ENCODE measurements at regions not wholly inside any gene's neighbourhood (a gene's known extent, or its start where the extent isn't known, plus 50 kb on each side); places are given as distances from the start of the nearest gene placed in this dataset.

DNA sequence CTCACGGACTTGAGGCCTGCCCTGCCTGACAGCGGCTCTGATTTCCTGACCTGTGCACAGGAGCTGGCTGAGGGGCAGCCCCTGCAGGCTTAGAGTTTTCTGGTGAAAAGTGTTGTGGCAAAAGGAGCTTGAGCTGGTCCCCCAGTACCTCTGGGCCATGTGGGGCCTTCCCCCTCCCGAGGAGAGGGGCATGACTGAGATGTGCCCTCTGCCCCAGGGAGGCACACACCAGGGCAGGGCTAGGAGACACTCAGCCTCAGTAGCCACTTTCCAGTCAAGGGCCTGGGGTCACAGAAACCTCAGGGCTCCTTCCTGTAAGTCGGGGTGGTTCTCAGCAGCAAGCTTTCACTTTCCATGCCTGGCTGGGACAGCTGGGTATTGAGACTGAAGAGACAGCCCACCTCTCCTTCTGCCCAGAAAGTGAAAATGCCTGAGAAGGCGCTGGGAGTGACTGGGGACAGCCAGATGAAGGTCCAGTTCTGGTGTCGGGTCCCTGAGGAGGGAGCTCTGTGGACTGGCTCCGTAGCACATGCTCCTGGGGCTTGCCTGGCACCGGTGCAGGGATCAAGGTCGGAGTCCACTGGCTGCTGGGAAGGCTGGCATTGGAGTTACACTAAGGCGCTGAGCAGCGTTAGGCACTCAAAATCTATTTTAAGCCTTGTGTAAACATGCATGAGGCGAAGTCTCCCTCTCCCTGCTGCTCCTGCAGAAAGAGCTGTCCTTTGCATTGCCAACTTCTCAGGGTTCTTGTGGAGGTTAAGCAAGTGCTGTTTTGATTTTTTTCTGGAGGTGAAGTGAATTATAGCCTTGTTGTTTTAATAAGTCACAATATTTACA is 394.9 kb downstream of the GADD45G start:
- Histone ChIP-seq H3K23ac (ENCODE audit: low read length) (no peak overlapping the region), H3K36me3 (ENCODE audit: control insufficient read depth in 1 of 2, insufficient read depth in 2 of 2, low read length in 2 of 2) (no peaks in the 10 kb centered on the region)

GRCh38 chr9:90000925-90001324 is 396.1 kb downstream of the GADD45G start:
- H2BK12ac ChIP-seq (ENCODE audit: low read length): no peak overlapping the region
- no peak overlapping the region for H2BK120ac ChIP-seq (ENCODE audit: insufficient read depth, low read length, poor library complexity)
- DNase-seq: no peak
- H3K4me2 ChIP-seq (ENCODE audit: low read length): no peak overlapping the region
- H2BK5ac ChIP-seq (ENCODE audit: low read depth, low read length, poor library complexity): no peak overlapping the region
- no peak overlapping the region for H3K4me3 ChIP-seq (ENCODE audit: low read depth, low read length)
- H4K12ac ChIP-seq (ENCODE audit: low read depth, low read length): no peak overlapping the region
- no peak overlapping the region for H2AK5ac ChIP-seq (ENCODE audit: low read length)
- H3K79me2 ChIP-seq (ENCODE audit: control insufficient read depth, insufficient read depth, low read length, poor library complexity): peaks cover 3% of the 10 kb centered on the region
- H3K36me3 ChIP-seq (ENCODE audit: control insufficient read depth in 1 of 2, insufficient read depth in 2 of 2, low read length in 2 of 2): peaks cover 0 to 2% of the 10 kb centered on the region in 2 experiments
- H3K79me1 ChIP-seq (ENCODE audit: low read length): peaks cover 8% of the 10 kb centered on the region
- H3K9ac ChIP-seq (ENCODE audit: low read length): no peak overlapping the region
- no peaks in the 10 kb centered on the region for H3K27me3 ChIP-seq (ENCODE audit: insufficient read depth, low read length)
- no peak overlapping the region for H2AFZ ChIP-seq (ENCODE audit: insufficient read depth, low read length, poor library complexity)
- H3K9me3 ChIP-seq (ENCODE audit: insufficient read depth, low read depth, low read length): peaks cover 3% of the 10 kb centered on the region
- peaks cover 0 to 7% of the 10 kb centered on the region in 2 experiments for H3K4me1 ChIP-seq (ENCODE audit: control insufficient read depth in 1 of 2, insufficient read depth in 2 of 2, low read length in 2 of 2)
- no peak overlapping the region for H3K23ac ChIP-seq (ENCODE audit: low read length)
- no peak overlapping the region for H4K8ac ChIP-seq (ENCODE audit: low read depth, low read length)
- no peak overlapping the region for H3K14ac ChIP-seq (ENCODE audit: low read length)
- WGBS (ENCODE audit: extremely low coverage, insufficient coverage, insufficient read length): no CpG with 5 or more reads among the region's 7 CpGs
- H4K91ac ChIP-seq (ENCODE audit: low read depth, low read length): no peak overlapping the region
- no peak overlapping the region for H3K27ac ChIP-seq (ENCODE audit: low read depth, low read length)
- no peak overlapping the region for H3K18ac ChIP-seq (ENCODE audit: low read length)
- H3K4ac ChIP-seq (ENCODE audit: low read depth, low read length): no peak overlapping the region

More for the DNA sequence above, 394.9 kb downstream of the GADD45G start:
- H3K9ac ChIP-seq (ENCODE audit: low read length): no peak overlapping the region
- H3K79me1 ChIP-seq (ENCODE audit: low read length): peaks cover 11% of the 10 kb centered on the region
- no peak overlapping the region for H3K27ac ChIP-seq (ENCODE audit: low read depth, low read length)
- H3K14ac ChIP-seq (ENCODE audit: low read length): peak overlapping the region; percentile 35
- H3K18ac ChIP-seq (ENCODE audit: low read length): no peak overlapping the region
- peaks cover 7 to 9% of the 10 kb centered on the region in 2 experiments for H3K4me1 ChIP-seq (ENCODE audit: control insufficient read depth in 1 of 2, insufficient read depth in 2 of 2, low read length in 2 of 2)
- no peak for DNase-seq
- H3K79me2 ChIP-seq (ENCODE audit: control insufficient read depth, insufficient read depth, low read length, poor library complexity): peaks cover 2% of the 10 kb centered on the region
- H3K4ac ChIP-seq (ENCODE audit: low read depth, low read length): no peak overlapping the region
- no peak overlapping the region for H3K4me3 ChIP-seq (ENCODE audit: low read depth, low read length)
- H2BK120ac ChIP-seq (ENCODE audit: insufficient read depth, low read length, poor library complexity): peak overlapping the region; percentile 25
- H2BK5ac ChIP-seq (ENCODE audit: low read depth, low read length, poor library complexity): no peak overlapping the region
- peak overlapping the region; percentile 63 for H4K91ac ChIP-seq (ENCODE audit: low read depth, low read length)
- H2AK5ac ChIP-seq (ENCODE audit: low read length): peak overlapping the region; percentile 25
- H2BK12ac ChIP-seq (ENCODE audit: low read length): peak overlapping the region; percentile 30
- WGBS (ENCODE audit: extremely low coverage, insufficient coverage, insufficient read length): no CpG with 5 or more reads among the region's 12 CpGs
- H4K12ac ChIP-seq (ENCODE audit: low read depth, low read length): no peak overlapping the region
- H3K27me3 ChIP-seq (ENCODE audit: insufficient read depth, low read length): no peaks in the 10 kb centered on the region
- H3K4me2 ChIP-seq (ENCODE audit: low read length): no peak overlapping the region
- no peak overlapping the region for H2AFZ ChIP-seq (ENCODE audit: insufficient read depth, low read length, poor library complexity)
- H3K9me3 ChIP-seq (ENCODE audit: insufficient read depth, low read depth, low read length): no peaks in the 10 kb centered on the region
- H4K8ac ChIP-seq (ENCODE audit: low read depth, low read length): no peak overlapping the region

- Histone ChIP-seq H3K23ac (ENCODE audit: low read length) (no peak overlapping the region), H3K4me3 (ENCODE audit: low read depth, low read length) (no peak overlapping the region)
- WGBS (ENCODE audit: extremely low coverage, insufficient coverage, insufficient read length): no CpG with 5 or more reads among the region's 7 CpGs
Measured at GRCh38 chr9:90001747-90002146, 396.9 kb downstream of the GADD45G start.

GRCh38 chr9:90002397-90003271 is 397.8 kb downstream of the GADD45G start:
- H2AFZ ChIP-seq (ENCODE audit: insufficient read depth, low read length, poor library complexity): no peak overlapping the region
- H3K18ac ChIP-seq (ENCODE audit: low read length): no peak overlapping the region
- no peak overlapping the region for H4K8ac ChIP-seq (ENCODE audit: low read depth, low read length)
- no peak overlapping the region for H3K4me3 ChIP-seq (ENCODE audit: low read depth, low read length)
- WGBS (ENCODE audit: extremely low coverage, insufficient coverage, insufficient read length): no CpG with 5 or more reads among the region's 9 CpGs
- H2AK5ac ChIP-seq (ENCODE audit: low read length): no peak overlapping the region
- H3K4me2 ChIP-seq (ENCODE audit: low read length): no peak overlapping the region
- DNase-seq: no peak
- peaks cover 4 to 10% of the 10 kb centered on the region in 2 experiments for H3K4me1 ChIP-seq (ENCODE audit: control insufficient read depth in 1 of 2, insufficient read depth in 2 of 2, low read length in 2 of 2)
- no peaks in the 10 kb centered on the region for H3K27me3 ChIP-seq (ENCODE audit: insufficient read depth, low read length)
- no peak overlapping the region for H4K91ac ChIP-seq (ENCODE audit: low read depth, low read length)
- H3K9me3 ChIP-seq (ENCODE audit: insufficient read depth, low read depth, low read length): peaks cover 3% of the 10 kb centered on the region
- no peak overlapping the region for H2BK120ac ChIP-seq (ENCODE audit: insufficient read depth, low read length, poor library complexity)
- H3K79me1 ChIP-seq (ENCODE audit: low read length): peaks cover 7% of the 10 kb centered on the region
- H2BK5ac ChIP-seq (ENCODE audit: low read depth, low read length, poor library complexity): no peak overlapping the region
- no peak overlapping the region for H2BK12ac ChIP-seq (ENCODE audit: low read length)
- H3K23ac ChIP-seq (ENCODE audit: low read length): no peak overlapping the region
- peaks cover 0 to 2% of the 10 kb centered on the region in 2 experiments for H3K36me3 ChIP-seq (ENCODE audit: control insufficient read depth in 1 of 2, insufficient read depth in 2 of 2, low read length in 2 of 2)
- H3K79me2 ChIP-seq (ENCODE audit: control insufficient read depth, insufficient read depth, low read length, poor library complexity): peaks cover 2% of the 10 kb centered on the region
- H3K4ac ChIP-seq (ENCODE audit: low read depth, low read length): no peak overlapping the region
- no peak overlapping the region for H4K12ac ChIP-seq (ENCODE audit: low read depth, low read length)
- no peak overlapping the region for H3K14ac ChIP-seq (ENCODE audit: low read length)
- no peak overlapping the region for H3K27ac ChIP-seq (ENCODE audit: low read depth, low read length)
- no peak overlapping the region for H3K9ac ChIP-seq (ENCODE audit: low read length)

More at GRCh38 chr9:90001747-90002146, 396.9 kb downstream of the GADD45G start:
- no peak for DNase-seq
- H4K91ac ChIP-seq (ENCODE audit: low read depth, low read length): no peak overlapping the region
- no peak overlapping the region for H3K4me2 ChIP-seq (ENCODE audit: low read length)
- no peak overlapping the region for H3K27ac ChIP-seq (ENCODE audit: low read depth, low read length)
- H3K14ac ChIP-seq (ENCODE audit: low read length): no peak overlapping the region
- peaks cover 5% of the 10 kb centered on the region for H3K79me1 ChIP-seq (ENCODE audit: low read length)
- H3K9me3 ChIP-seq (ENCODE audit: insufficient read depth, low read depth, low read length): peaks cover 3% of the 10 kb centered on the region
- H3K4ac ChIP-seq (ENCODE audit: low read depth, low read length): no peak overlapping the region
- no peak overlapping the region for H3K18ac ChIP-seq (ENCODE audit: low read length)
- H3K9ac ChIP-seq (ENCODE audit: low read length): no peak overlapping the region
- H4K12ac ChIP-seq (ENCODE audit: low read depth, low read length): no peak overlapping the region
- H3K79me2 ChIP-seq (ENCODE audit: control insufficient read depth, insufficient read depth, low read length, poor library complexity): peaks cover 2% of the 10 kb centered on the region
- peaks cover 0 to 7% of the 10 kb centered on the region in 2 experiments for H3K4me1 ChIP-seq (ENCODE audit: control insufficient read depth in 1 of 2, insufficient read depth in 2 of 2, low read length in 2 of 2)
- H2AK5ac ChIP-seq (ENCODE audit: low read length): no peak overlapping the region
- H3K27me3 ChIP-seq (ENCODE audit: insufficient read depth, low read length): no peaks in the 10 kb centered on the region
- peaks cover 0 to 2% of the 10 kb centered on the region in 2 experiments for H3K36me3 ChIP-seq (ENCODE audit: control insufficient read depth in 1 of 2, insufficient read depth in 2 of 2, low read length in 2 of 2)
- H2BK12ac ChIP-seq (ENCODE audit: low read length): no peak overlapping the region
- no peak overlapping the region for H2AFZ ChIP-seq (ENCODE audit: insufficient read depth, low read length, poor library complexity)
- no peak overlapping the region for H4K8ac ChIP-seq (ENCODE audit: low read depth, low read length)
- no peak overlapping the region for H2BK5ac ChIP-seq (ENCODE audit: low read depth, low read length, poor library complexity)
- no peak overlapping the region for H2BK120ac ChIP-seq (ENCODE audit: insufficient read depth, low read length, poor library complexity)
